ENCODE measurements at regions not wholly inside any gene's neighbourhood (a gene's known extent, or its start where the extent isn't known, plus 50 kb on each side); places are given as distances from the start of the nearest gene placed in this dataset.

- no peak for DNase-seq (ENCODE audit: low read depth)
- H3K4me3 ChIP-seq (ENCODE audit: low read depth, low read length) = no peak overlapping the region
- TF ChIP-seq CTCF (IDR thresholded peaks at IDR 0.05; ENCODE audit: insufficient read depth, low read depth, low read length, missing control alignments) = no peak
Measured at GRCh38 chr3:18585004-18585968, 160.1 kb upstream of the SATB1 start.

DNA sequence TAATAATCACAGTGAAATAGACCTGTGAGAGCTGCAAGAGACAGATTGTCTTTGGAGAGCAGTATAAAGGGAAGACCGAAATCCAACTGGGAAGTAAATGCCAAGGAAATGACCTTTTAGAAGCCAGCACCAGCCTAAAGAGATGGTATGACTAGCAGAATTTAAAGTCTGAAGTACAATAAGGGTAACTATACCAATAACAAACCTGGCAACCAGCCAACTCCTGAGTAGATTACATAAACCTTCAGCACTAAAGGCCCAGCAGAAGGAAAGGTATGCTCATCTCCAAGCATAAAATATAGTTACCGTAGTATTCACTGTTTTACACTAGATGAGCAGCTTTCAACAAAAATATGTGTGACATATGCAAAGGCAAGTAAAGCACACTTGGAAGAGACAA lies 155.1 kb upstream of the SATB1 start:
- DNase-seq (ENCODE audit: low read depth) = no peak
- no peak for TF ChIP-seq CTCF (IDR thresholded peaks at IDR 0.05; ENCODE audit: insufficient read depth, low read depth, low read length, missing control alignments)
- H3K4me3 ChIP-seq (ENCODE audit: low read depth, low read length) = no peak overlapping the region

DNA sequence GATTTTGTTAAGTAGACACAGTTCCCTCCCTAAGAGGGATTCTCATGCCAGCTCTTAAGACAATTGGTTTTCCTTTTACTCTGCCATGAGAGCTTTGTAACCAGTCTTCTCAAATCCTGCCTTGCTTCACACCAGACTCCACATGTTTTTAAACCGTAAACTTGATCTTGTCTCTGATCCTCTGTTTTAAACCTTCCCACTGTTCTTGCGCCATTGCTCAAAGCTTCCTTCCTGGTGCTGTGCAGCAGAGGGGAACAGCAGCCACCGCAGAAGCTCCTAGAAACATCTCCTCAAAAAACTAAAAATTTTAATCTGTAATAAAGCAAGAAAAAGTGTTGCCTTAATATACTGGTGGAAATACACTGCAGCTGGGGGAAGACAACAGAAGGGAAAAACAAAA lies 154.5 kb upstream of the SATB1 start:
- no peak for DNase-seq (ENCODE audit: low read depth)
- TF ChIP-seq CTCF (IDR thresholded peaks at IDR 0.05; ENCODE audit: insufficient read depth, low read depth, low read length, missing control alignments) = no peak
- no peak overlapping the region for H3K4me3 ChIP-seq (ENCODE audit: low read depth, low read length)

DNA sequence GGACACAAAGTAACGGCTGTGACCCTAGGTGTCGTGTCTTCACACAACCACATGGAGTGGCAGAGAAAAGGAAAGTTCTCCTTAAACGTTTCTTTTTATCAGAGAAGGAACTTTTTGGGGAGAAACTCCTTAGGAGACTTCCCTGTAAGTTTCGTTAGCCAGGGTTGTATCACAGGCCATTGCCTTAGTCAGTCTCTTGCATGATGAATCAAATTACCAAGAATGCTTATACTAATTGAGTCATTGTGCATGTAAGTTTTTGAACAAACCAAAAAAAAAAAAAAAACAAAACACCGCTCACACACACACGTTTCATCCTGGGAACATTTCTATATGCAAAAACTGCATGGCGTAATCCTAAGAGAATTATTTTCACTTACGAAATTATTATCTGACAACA lies 150.4 kb upstream of the SATB1 start:
- no peak overlapping the region for H3K4me3 ChIP-seq (ENCODE audit: low read depth, low read length)
- no peak for DNase-seq (ENCODE audit: low read depth)
- TF ChIP-seq CTCF (IDR thresholded peaks at IDR 0.05; ENCODE audit: insufficient read depth, low read depth, low read length, missing control alignments) = no peak

DNA sequence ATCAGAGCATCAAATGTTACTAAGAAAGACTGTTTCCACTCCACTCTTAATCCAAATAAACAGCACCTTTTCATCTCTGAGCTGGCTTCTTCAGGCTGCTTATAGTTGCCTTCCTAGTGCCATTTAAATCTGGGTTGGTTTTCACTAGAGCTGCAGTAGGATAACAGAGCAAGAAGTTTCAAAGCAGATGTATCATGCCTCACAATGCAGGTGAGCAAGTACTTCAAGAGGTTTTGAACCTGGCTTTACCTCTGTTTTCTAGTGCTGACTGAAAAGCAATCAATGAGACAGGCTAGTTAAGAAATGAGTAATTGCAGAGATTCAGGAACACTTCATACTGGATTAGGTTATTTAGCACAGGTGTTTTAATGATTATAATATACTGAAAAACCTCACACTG lies 147.7 kb upstream of the SATB1 start:
- no peak for TF ChIP-seq CTCF (IDR thresholded peaks at IDR 0.05; ENCODE audit: insufficient read depth, low read depth, low read length, missing control alignments)
- H3K4me3 ChIP-seq (ENCODE audit: low read depth, low read length) = no peak overlapping the region
- no peak for DNase-seq (ENCODE audit: low read depth)

GRCh38 chr3:18567293-18567692 lies 142.2 kb upstream of the SATB1 start:
- no peak for DNase-seq (ENCODE audit: low read depth)
- H3K4me3 ChIP-seq (ENCODE audit: low read depth, low read length) = no peak overlapping the region
- no peak for TF ChIP-seq CTCF (IDR thresholded peaks at IDR 0.05; ENCODE audit: insufficient read depth, low read depth, low read length, missing control alignments)
